Activated CD4-positive, alpha-beta T cell treated with anti-CD3 and anti-CD28 coated beads for 48 hours (primary cell): ENCODE measurements at regions not wholly inside any gene's neighbourhood (a gene's known extent, or its start where the extent isn't known, plus 50 kb on each side); places are given as distances from the start of the nearest gene placed in this dataset.
"Not testable (repeated sequence)": the region's sequence is repeated elsewhere in the genome, so short reads cannot be mapped to it uniquely, and the experiment has no call there.

Source experiments
- DNase-seq: peaks from one replicate; pipeline ENCODE4 v3.0.0-alpha.2; 2020

DNA sequence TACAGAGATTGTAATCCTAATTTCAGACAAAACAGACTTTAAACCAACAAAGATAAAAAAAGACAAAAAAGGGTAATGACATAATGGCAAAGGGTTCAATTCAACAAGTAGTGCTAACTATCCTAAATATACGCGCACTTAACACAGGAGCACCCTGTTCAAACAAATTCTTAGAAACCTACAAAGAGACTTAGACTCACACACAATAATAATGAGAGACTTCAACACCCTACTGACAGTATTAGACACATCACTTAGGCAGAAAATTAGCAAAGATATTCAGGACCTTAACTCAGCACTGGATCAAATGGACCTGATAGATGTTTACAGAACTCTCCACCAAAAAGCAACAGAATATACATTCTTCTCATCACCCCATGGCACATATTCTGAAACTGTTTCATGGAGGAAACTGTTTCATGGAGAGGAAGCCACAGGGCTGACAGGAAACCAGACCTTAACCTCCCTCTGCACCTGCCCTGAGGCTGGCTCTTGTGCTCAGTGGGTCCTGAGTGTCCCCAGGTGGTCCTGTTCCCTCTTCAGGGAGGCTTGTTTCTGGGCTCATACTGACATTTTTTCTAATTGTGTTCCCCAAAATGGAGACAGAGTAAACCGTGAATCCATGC, 54.7 kb downstream of the OR4M2 start:
- not testable (repeated sequence) for DNase-seq

- DNase-seq: not testable (repeated sequence)
Measured at GRCh38 chr15:22137572-22137971, 57.2 kb downstream of the OR4M2 start.

GRCh38 chr15:22141106-22141505, 60.8 kb downstream of the OR4M2 start:
- DNase-seq: not testable (repeated sequence)

DNA sequence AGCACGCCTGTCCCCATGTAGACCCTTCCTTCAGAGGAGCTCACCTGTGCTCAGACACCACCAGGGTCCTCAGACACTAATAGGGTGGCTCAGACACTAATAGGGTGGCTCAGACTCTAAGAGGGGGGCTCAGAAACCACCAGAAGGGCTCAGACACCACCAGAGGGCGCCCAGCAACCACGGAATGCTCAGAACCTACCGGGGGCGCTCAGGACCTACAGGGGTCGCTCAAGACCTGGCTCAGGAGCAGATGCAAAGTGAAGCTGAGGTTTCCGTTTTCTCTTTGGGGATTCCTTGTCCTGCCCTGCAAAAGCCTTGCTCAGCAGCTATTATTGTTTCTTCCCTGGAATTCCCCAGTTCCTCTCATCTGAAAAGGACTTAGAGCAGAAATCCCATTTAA, 67.8 kb downstream of the OR4M2 start:
- DNase-seq: not testable (repeated sequence)

DNA sequence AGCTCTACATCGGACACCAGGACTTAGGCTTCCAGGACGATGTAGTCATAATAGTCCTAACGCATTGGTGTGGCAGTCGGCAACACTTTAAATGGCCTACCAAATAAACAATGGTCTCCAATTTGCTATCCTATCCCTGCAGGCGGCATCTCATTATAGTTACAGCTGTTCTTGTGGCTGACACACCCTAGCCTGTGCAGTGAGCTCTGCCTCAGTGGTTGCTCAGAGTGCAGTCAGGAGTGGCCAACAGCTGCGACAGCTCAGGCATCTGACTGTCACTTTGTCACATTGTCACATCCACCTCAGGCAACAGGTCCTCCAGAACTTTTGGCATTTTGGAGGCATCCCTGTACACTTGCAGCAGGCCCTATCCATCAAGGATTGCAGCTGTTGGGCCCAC, 77.9 kb downstream of the OR4M2 start:
- not testable (repeated sequence) for DNase-seq

- not testable (repeated sequence) for DNase-seq
Measured at GRCh38 chr15:22160283-22160682, 80.0 kb downstream of the OR4M2 start.

- DNase-seq: not testable (repeated sequence)
Measured at GRCh38 chr15:22160741-22161140, 80.4 kb downstream of the OR4M2 start.

DNA sequence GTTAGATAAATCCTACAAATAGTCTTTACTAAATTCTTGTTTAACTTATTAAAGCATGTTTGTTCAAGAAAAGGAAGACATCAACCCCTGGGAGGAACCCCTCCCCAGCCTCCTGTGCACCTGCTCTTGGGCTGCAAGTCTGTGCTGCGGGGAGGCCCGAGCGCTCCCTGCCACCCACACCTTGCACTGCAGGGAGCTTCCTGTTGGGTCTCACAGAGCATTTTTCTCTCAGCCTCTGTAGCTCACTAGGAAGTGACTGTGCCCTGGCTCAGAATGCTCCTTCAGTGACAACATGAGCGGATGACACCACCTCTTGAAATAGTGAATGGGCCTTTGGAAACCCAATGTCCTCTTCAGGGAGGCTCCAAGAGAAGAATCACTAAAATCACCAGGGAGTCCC, 81.1 kb downstream of the OR4M2 start:
- DNase-seq: not testable (repeated sequence)

DNA sequence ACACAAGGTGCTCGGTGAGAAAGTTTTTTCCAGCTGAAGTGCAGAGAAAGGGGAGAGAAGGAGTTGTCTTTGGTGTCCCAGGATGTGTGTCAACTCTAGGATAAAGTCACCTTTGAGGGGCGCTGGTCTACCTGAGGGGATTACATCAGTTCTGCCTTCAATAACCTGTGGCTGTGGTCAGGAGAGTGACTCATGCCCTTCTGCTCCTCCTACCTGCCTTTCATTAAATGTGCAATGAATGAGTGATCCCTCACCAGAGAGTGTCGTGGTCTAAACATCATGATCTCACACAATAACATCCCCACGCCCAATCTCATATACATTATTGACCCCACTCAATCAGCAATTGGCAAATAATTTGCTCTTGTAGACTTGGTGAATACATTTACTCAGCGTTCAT, 83.4 kb downstream of the OR4M2 start:
- DNase-seq: not testable (repeated sequence)

DNA sequence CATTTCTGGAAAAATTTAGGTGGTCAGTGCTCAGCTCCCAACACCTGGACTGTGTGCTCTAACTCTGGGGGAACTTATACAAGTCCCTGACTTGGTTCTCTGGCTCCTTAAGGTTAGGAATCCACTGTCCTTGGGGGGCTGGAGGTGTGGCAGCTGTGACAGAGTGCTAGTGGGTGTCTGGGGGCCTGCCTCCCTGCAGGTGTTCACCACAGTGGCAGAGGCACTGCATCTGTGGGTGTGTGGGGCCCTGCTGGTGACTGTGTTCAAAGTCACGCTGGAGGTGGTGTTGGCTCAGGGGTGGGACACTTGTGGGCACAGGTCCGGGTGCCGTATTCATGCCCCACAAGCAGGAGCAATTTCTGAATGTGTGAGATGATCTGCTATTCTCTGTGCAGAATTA, 87.2 kb downstream of the OR4M2 start:
- peak; percentile 1 for DNase-seq

DNA sequence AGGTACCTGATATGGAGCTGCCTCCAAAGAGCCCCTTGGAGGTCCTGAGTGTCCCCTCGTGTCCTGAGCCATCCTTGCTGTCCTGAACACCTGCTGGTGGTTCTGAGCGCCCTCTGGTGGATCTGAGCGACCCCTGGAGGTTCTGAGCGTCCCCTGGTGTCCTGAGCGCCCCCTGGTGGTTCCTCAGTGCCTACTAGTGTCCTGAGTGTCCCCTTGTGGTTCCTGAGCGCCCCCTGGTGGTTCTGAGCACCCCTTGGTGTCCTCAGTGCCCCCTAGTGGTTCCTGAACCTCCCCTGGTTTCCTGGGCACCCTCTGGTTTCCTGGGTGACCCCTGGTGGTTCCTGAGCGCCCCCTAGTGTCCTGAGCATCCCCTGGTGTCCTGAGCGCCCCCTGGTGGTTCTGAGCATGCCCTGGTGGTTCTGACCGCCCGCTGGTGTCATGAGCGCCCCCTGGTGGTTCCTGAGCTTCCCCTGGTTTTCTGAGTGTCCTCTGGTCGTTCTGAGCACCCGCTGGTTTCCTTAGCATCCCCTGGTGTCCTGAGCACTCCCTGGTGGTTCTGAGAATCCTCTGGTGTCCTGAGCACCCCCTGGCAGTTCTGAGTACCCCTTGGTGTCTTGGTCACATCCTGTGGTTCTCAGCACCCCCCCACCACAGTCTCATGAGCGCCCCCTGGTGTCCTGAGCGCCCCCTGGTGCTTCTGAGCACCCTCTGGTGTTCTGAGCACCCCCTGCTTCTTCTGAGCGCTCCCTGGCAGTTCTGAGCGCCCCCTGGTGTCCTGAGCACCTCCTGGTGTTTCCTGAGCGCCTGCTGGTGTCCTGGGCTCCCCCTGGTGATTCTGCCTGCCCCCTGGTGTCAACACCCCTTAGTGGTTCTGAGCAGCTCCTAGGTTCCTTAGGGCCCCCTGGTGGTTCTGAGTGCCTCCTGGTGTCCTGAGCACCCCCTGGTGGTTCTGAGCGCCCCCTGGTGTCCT, 93.0 kb downstream of the OR4M2 start:
- not testable (repeated sequence) for DNase-seq

GRCh38 chr15:22174088-22174487, 93.8 kb downstream of the OR4M2 start:
- not testable (repeated sequence) for DNase-seq

GRCh38 chr15:22177965-22178364, 97.6 kb downstream of the OR4M2 start:
- DNase-seq: not testable (repeated sequence)

DNA sequence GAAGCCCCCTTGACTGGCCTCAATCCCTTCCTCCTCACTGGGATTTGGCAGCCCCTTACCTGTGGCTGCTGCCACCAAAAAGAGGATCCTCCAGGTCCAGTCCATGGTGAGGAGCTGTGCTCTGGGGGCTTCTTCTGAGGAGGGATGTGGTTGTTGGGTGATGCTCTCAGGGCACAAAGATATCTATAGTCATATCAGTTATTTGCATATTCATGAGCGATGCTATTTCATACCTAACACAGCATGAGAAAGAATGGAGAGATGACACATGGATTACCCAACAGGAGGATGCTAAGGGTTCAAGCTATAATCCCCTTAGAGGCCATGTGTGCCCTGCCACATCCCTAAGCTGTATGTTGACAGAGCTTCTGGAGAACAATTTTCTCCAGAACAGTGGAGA, 98.1 kb downstream of the OR4M2 start:
- not testable (repeated sequence) for DNase-seq

DNA sequence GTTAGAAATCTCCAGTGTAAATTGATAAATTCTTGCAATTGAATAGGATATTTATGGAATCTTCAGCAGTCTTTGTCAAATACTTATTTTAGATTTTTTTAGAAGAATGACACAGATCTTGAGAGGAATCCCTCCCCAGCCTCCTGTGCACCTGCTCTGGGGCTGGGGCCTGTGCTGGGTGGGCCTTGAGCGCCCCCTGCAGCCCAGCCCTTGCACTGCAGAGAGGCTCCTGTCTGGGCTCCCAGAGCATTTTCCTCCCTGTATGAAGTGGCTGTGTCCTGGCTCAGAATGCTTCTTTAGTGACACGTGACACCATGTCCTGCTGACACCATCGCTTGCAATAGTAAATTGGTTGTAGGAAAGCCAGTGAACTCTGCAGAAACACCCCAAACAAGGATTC, 98.7 kb downstream of the OR4M2 start:
- not testable (repeated sequence) for DNase-seq

GRCh38 chr15:22180611-22181010, 100.3 kb downstream of the OR4M2 start:
- DNase-seq: not testable (repeated sequence)

GRCh38 chr15:22184678-22185077, 104.4 kb downstream of the OR4M2 start:
- not testable (repeated sequence) for DNase-seq

DNA sequence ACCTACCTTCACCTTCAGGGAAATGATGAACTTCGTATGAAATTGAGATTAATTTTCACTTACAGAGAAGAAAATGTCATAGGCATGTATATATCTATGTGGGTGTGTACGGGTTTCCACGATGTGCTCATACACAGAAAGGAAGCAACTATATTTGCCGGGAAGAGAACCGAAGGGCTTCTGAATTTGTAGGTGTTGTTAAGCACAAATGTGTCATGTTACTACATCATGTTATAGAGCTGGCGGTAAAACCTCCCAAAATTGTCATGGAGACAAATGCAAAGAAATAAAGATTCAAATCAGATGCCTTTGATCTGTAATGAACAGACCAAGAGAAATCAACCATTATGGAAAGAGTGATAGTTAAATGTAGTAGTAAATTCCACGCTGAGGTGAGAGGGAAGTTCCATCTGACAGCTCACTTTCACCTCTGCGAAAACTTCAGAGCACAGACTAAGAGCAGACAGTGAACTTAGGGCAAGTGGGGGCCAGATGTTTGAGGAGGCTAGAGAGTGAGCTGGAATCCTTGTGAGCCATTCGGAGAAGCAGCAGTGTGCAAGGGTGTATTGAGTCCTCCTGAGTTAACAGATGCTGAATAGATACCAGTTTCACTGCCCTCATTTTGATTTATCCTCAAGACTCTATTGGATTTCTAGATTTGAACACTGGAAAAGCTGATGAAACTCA, 106.7 kb downstream of the OR4M2 start:
- not testable (repeated sequence) for DNase-seq

DNA sequence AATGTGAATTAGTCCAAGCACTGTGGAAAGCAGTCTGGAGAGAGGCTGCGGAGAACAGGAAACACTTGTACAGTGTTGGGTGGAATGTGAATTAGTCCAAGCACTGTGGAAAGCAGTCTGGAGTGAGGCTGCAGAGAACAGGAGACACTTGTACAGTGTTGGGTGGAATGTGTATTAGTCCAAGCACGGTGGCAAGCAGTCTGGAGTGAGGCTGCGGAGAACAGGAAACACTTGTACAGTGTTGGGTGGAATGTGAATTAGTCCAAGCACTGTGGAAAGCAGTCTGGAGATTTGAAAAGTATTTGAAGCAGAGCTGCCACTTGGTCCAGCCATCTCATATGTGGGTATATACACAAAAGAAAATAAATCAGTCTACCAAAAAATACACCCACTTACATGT, 111.5 kb downstream of the OR4M2 start:
- DNase-seq: not testable (repeated sequence)

DNA sequence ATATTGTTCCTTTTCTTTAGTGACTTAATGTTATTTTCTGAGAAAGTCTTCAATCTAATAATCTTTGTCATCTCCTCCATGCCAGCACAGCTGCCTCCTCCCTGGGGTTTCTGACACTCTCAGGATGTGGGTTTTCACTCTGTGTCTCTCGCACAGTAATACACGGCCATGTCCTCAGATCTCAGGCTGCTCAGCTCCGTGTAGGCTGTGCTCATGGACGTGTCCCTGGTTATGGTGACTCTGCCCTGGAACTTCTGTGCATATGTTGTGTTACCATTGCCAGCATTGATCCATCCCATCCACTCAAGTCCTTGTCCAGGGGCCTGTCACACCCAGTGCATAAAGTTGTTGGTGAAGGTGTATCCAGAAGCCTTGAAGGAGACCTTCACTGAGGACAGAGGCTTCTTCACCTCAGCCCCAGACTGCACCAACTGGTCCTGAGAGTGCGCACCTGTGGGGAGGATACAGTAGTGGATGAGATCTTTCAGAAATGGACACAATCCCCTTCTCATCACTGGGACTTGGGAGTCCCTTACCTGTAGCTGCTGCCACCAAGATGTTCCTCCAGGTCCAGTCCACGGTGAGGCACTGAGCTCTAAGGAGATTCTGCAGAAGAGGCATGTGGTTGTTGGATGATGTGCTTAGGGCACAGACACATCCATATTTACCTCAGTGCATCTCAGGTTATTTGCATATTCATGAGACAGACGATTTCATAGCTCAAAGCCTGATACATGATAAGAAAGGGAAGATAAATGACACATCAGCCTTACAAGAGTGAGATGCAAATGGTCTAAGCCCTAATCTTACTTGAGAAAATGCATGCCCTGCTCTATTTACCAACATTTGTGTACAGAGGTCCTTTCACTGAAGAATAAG, 114.7 kb downstream of the OR4M2 start:
- DNase-seq: not testable (repeated sequence)

GRCh38 chr15:22196423-22196822, 116.1 kb downstream of the OR4M2 start:
- DNase-seq: not testable (repeated sequence)

GRCh38 chr15:22200417-22200816, 120.1 kb downstream of the OR4M2 start:
- not testable (repeated sequence) for DNase-seq
